Ovary (tissue), 7 donors: ENCODE measurements at regions not wholly inside any gene's neighbourhood (a gene's known extent, or its start where the extent isn't known, plus 50 kb on each side); places are given as distances from the start of the nearest gene placed in this dataset.

Experiments
- DNase-seq, 5 donors: peaks; one replicate each; pipeline ENCODE4 v3.0.0-alpha.2; 2019 to 2020
- H3K27ac ChIP-seq, 2 donors: fragments of 200-600 bp; one replicate each; pipeline versions ENCODE4 v1.5.1 to v1.8.0; 2019 to 2022
- H3K27me3 ChIP-seq: fragments of 200-600 bp; one replicate; pipeline ENCODE4 v1.8.0; 2022
- H3K36me3 ChIP-seq: fragments of 200-600 bp; sonication (generic); one replicate; pipeline ENCODE4 v1.5.1; 2019
- H3K4me1 ChIP-seq: one replicate; pipeline ENCODE4 v1.8.1; 2013; ENCODE audit warnings: mild to moderate bottlenecking, moderate library complexity; ENCODE audit not compliant: insufficient read depth
- H3K4me3 ChIP-seq: fragments of 200-600 bp; sonication (generic); one replicate; pipeline ENCODE4 v1.5.1; 2017
- H3K9me3 ChIP-seq, 2 donors: fragments of 200-600 bp in 1 of 2; sonication (generic) in 1 of 2; one replicate each; pipeline versions ENCODE4 v1.5.1 to v1.8.1; 2013 to 2019; ENCODE audit warnings: mild to moderate bottlenecking in 1 of 2, moderate library complexity in 1 of 2
- CTCF ChIP-seq, 3 donors: fragments of 450-650 bp in 2 of 3; fragments of 200-600 bp in 1 of 3; IDR thresholded peaks; one replicate each; pipeline versions ENCODE4 v1.5.1 to v1.8.0; 2016 to 2022; ENCODE audit warnings: antibody characterized with exemption in 3 of 3, mild to moderate bottlenecking in 1 of 3
- EP300 ChIP-seq: sonication (generic); formaldehyde crosslinking; IDR thresholded peaks from one replicate; pipeline ENCODE4 v1.6.1; 2017; ENCODE audit warnings: antibody characterized with exemption
- POLR2A ChIP-seq: fragments of 450-650 bp; IDR thresholded peaks from one replicate; pipeline ENCODE4 v1.6.1; 2017; ENCODE audit warnings: antibody characterized with exemption, mild to moderate bottlenecking, moderate library complexity
- WGBS, 3 donors: extraction: QIAGEN DNeasy Blood & Tissue Kit in 1 of 3; methylation state at CpG; one replicate each; pipeline versions ENCODE4 v1.1.5 to v1.1.7; 2013 to 2017; 5-methylcytosine and 5-hydroxymethylcytosine counted together
- intact Hi-C, 4 donors: fragments of 100-400 bp; cut with DNase I; formaldehyde crosslinking; loops; one replicate each; pipeline versions ENCODE4 v1.11.0 to v1.15.1; 2022 to 2023
- donor health status: DM: no; HTN: no; CAD: no; lungs with moderate emphysema.
- donor health status: DM: no; HTN: no; CAD: no.
- donor health status: Bipolar disorder and iron deficiency.
- donor health status: DM: no; HTN: no; CAD: no.
- donor health status: DM: yes; HTN: yes; CAD: no.

- no peak for TF ChIP-seq POLR2A
- Histone ChIP-seq H3K4me1 (no peaks in the 10 kb centered on the region), H3K9me3 (no peaks in the 10 kb centered on the region), H3K36me3 (no peaks in the 10 kb centered on the region), H3K27ac (no peak overlapping the region), H3K27me3 (no peaks in the 10 kb centered on the region), H3K4me3 (no peak overlapping the region)
- DNase-seq = no peak
- intact Hi-C loops = no loop called here
- WGBS, 3 donors = 71 to 74% (median 74%) methylated on average over 4 of the region's 4 CpGs
Measured at GRCh38 chr20:4427940-4428586, 179.0 kb upstream of the ADRA1D start.

GRCh38 chr20:4418141-4418540 lies 169.1 kb upstream of the ADRA1D start:
- Histone ChIP-seq H3K9me3 (no peaks in the 10 kb centered on the region), H3K27ac (no peak overlapping the region), H3K36me3 (no peaks in the 10 kb centered on the region), H3K27me3 (no peaks in the 10 kb centered on the region), H3K4me1 (no peaks in the 10 kb centered on the region), H3K4me3 (no peak overlapping the region)
- 68 to 75% (median 72%) methylated on average over 4 of the region's 4 CpGs for WGBS, 3 donors
- no peak for TF ChIP-seq CTCF (IDR thresholded peaks at IDR 0.05)
- TF ChIP-seq EP300 = no peak
- no peak for TF ChIP-seq POLR2A
- no peak for DNase-seq
- intact Hi-C loops = no loop called here

- TF ChIP-seq CTCF (IDR thresholded peaks at IDR 0.05) (no peak), EP300 (no peak), POLR2A (no peak)
- 63 to 75% (median 70%) methylated on average over 5 of the region's 5 CpGs for WGBS, 3 donors
- Histone ChIP-seq H3K27me3 (no peaks in the 10 kb centered on the region), H3K9me3 (no peaks in the 10 kb centered on the region), H3K27ac (no peak overlapping the region), H3K4me3 (no peak overlapping the region), H3K36me3 (no peaks in the 10 kb centered on the region), H3K4me1 (no peaks in the 10 kb centered on the region)
- intact Hi-C loops = no loop called here
- DNase-seq = no peak
Measured at GRCh38 chr20:4415281-4415680, 166.2 kb upstream of the ADRA1D start.

- no peak for DNase-seq
- WGBS, 3 donors = 46 to 66% (median 55%) methylated on average over 8 of the region's 8 CpGs
- intact Hi-C loops = no loop called here
Measured at GRCh38 chr20:4413314-4414049, 164.4 kb upstream of the ADRA1D start.

More at GRCh38 chr20:4413314-4414049, 164.4 kb upstream of the ADRA1D start:
- H3K9me3 ChIP-seq = no peaks in the 10 kb centered on the region
- no peak for TF ChIP-seq EP300
- TF ChIP-seq POLR2A = no peak
- TF ChIP-seq CTCF (IDR thresholded peaks at IDR 0.05) = no peak
- H3K27me3 ChIP-seq = no peaks in the 10 kb centered on the region
- no peak overlapping the region for H3K27ac ChIP-seq
- H3K36me3 ChIP-seq = no peaks in the 10 kb centered on the region
- H3K4me3 ChIP-seq = no peak overlapping the region
- no peaks in the 10 kb centered on the region for H3K4me1 ChIP-seq
